K562 (cell line): ENCODE measurements at regions not wholly inside any gene's neighbourhood (a gene's known extent, or its start where the extent isn't known, plus 50 kb on each side); places are given as distances from the start of the nearest gene placed in this dataset.

ENCODE experiments used
- ATAC-seq: fragments of 200-7000 bp; cut with Tn5 transposase; 3 replicates; pipeline ENCODE4 v1.9.1; 2020; ENCODE audit warnings: moderate library complexity
- BruUV-seq: library from RNA; stranded (reverse); fragments of 400-500 nt; replicated peaks from 2 replicates; lab custom pipeline; 2021; lab: Mats Ljungman, UMichigan
- CTCF ChIA-PET: fragments of 300-600 bp; formaldehyde crosslinking; extraction: SDS; loops from one replicate; lab custom pipeline; 2021; ENCODE audit warnings: low intra/inter-chr PET ratio; lab: Yijun Ruan, JAX
- POLR2A ChIA-PET: fragments of 300-600, 350-650 bp; sonication (Branson Sonifier 250); formaldehyde crosslinking; extraction: SDS; loops from one replicate; lab custom pipeline; 2021; ENCODE audit warnings: antibody characterized with exemption, inconsistent platforms; lab: Yijun Ruan, JAX
- DNase-seq, 4 experiments: peaks; one replicate each; pipeline versions ENCODE4 v3.0.0 to v3.0.0-alpha.2; 2011 to 2018; ENCODE audit warnings: low spot score in 3 of 4, mixed read lengths in 3 of 4; ENCODE audit errors: extremely low read depth in 1 of 4
- FAIRE-seq: peaks from 2 replicates; lab custom pipeline; 2011; peaks lifted over from hg19 to GRCh38; lab: Jason Lieb, UNC
- H2AFZ ChIP-seq: 2 replicates; pipeline ENCODE4 v1.6.0; 2011; ENCODE audit warnings: low read depth, low read length, control low read depth, inconsistent platforms
- H3K27ac ChIP-seq: fragments of 200-600 bp; 3 replicates; pipeline ENCODE4 v1.8.0; 2011; ENCODE audit warnings: low read depth, mild to moderate bottlenecking, control low read depth, inconsistent platforms, low read length, moderate library complexity, mixed read lengths; ENCODE audit errors: extremely low read depth
- H3K27me3 ChIP-seq, 2 experiments: fragments of 300-600 bp in 1 of 2; 2 replicates in 1 of 2; 3 replicates in 1 of 2; pipeline versions ENCODE4 v1.6.0 to v1.8.0; 2011; ENCODE audit warnings: inconsistent platforms in 2 of 2, low read length in 2 of 2, mild to moderate bottlenecking in 1 of 2, mixed read lengths in 1 of 2, moderate library complexity in 1 of 2; ENCODE audit not compliant: control insufficient read depth in 2 of 2, insufficient read depth in 2 of 2
- H3K36me3 ChIP-seq: fragments of 300-600 bp; 3 replicates; pipeline ENCODE4 v1.8.0; 2011; ENCODE audit warnings: mild to moderate bottlenecking, low read length, inconsistent platforms; ENCODE audit not compliant: control insufficient read depth, insufficient read depth
- H3K4me1 ChIP-seq, 2 experiments: fragments of 200-600 bp in 1 of 2; replicated peaks in 1 of 2; 2 replicates in 1 of 2; 3 replicates in 1 of 2; pipeline versions ENCODE4 v1.5.1 to v1.8.0; 2011; ENCODE audit warnings: inconsistent platforms in 2 of 2, low read length in 2 of 2, mild to moderate bottlenecking in 1 of 2, mixed read lengths in 1 of 2, moderate library complexity in 1 of 2; ENCODE audit not compliant: control insufficient read depth in 2 of 2, insufficient read depth in 2 of 2
- H3K4me2 ChIP-seq: 2 replicates; pipeline ENCODE4 v1.6.1; 2011; ENCODE audit warnings: low read length, control low read depth, inconsistent platforms, mixed read lengths; ENCODE audit not compliant: insufficient read depth
- H3K4me3 ChIP-seq: fragments of 200-600 bp; sonication (generic), shearing (Covaris generic); 2 replicates; pipeline ENCODE4 v1.5.1; 2016; ENCODE audit warnings: control low read depth, inconsistent platforms
- H3K79me2 ChIP-seq: fragments of 200-600 bp; 3 replicates; pipeline ENCODE4 v1.8.0; 2011; ENCODE audit warnings: low read length, inconsistent platforms; ENCODE audit not compliant: control insufficient read depth, insufficient read depth
- H3K9ac ChIP-seq, 2 experiments: 2 replicates each; pipeline versions ENCODE4 v1.6.0 to v1.6.1; 2011; ENCODE audit warnings: low read depth in 2 of 2, low read length in 2 of 2, control low read depth in 1 of 2, inconsistent platforms in 1 of 2, mild to moderate bottlenecking in 1 of 2, mixed read lengths in 1 of 2; ENCODE audit not compliant: insufficient read depth in 1 of 2
- H3K9me1 ChIP-seq: one replicate; pipeline ENCODE4 v1.6.0; 2011; ENCODE audit warnings: inconsistent platforms, mild to moderate bottlenecking, low read length, moderate library complexity; ENCODE audit not compliant: control insufficient read depth, insufficient read depth
- H3K9me3 ChIP-seq: replicated peaks from 2 replicates; pipeline ENCODE4 v1.5.1; 2011; ENCODE audit warnings: low read depth, low read length, inconsistent platforms; ENCODE audit not compliant: control insufficient read depth, insufficient read depth
- H4K20me1 ChIP-seq: replicated peaks from 2 replicates; pipeline ENCODE4 v1.6.1; 2011; ENCODE audit warnings: low read length, inconsistent platforms, mixed read lengths; ENCODE audit not compliant: control insufficient read depth, insufficient read depth
- BMI1 ChIP-seq: fragments of 150-350 bp; IDR thresholded peaks from 2 replicates; pipeline ENCODE4 v1.6.1; 2014; ENCODE audit warnings: low read length
- FOXA3 ChIP-seq, 2 experiments: fragments of 450-650 bp in 1 of 2; sonication (generic) in 1 of 2; formaldehyde crosslinking; IDR thresholded peaks in 1 of 2; conservative IDR thresholded peaks in 1 of 2; 2 replicates each; pipeline versions ENCODE4 v1.4.0 to v1.8.0; 2020 to 2022; ENCODE audit warnings: mild to moderate bottlenecking in 2 of 2, missing genetic modification reagents in 1 of 2
- MITF ChIP-seq: IDR thresholded peaks from 2 replicates; pipeline ENCODE4 v1.6.1; 2014; ENCODE audit warnings: antibody characterized with exemption
- NCOR1 ChIP-seq: fragments of 450-650 bp; IDR thresholded peaks from 2 replicates; pipeline ENCODE4 v1.6.1; 2016; ENCODE audit warnings: mild to moderate bottlenecking, moderate library complexity
- NELFE ChIP-seq: IDR thresholded peaks from 2 replicates; pipeline ENCODE4 v1.6.1; 2011; ENCODE audit warnings: mild to moderate bottlenecking; ENCODE audit not compliant: insufficient read depth, insufficient read length
- ZNF197 ChIP-seq: fragments of 200-800 bp; sonication (Bioruptor generic); IDR thresholded peaks from 2 replicates; pipeline ENCODE4 v1.6.1; 2016; ENCODE audit warnings: low read depth, missing genetic modification characterization, missing compliant biosample characterization
- WGBS: fragments of 100-300 bp; shearing (Covaris generic); methylation state at CpG from one replicate; pipeline ENCODE4 v1.1.6; 2016; ENCODE audit warnings: low coverage, mixed read lengths; ENCODE audit not compliant: insufficient coverage; ENCODE audit errors: missing lambda C conversion rate; 5-methylcytosine and 5-hydroxymethylcytosine counted together
- in situ Hi-C: fragments of 300-500 bp; cut with MboI; formaldehyde crosslinking; loops from 4 replicates; pipeline ENCODE4 v1.15.0; 2018; ENCODE audit warnings: inconsistent platforms, mixed read lengths
- intact Hi-C: fragments of 100-400 bp; cut with micrococcal nuclease; formaldehyde crosslinking; loops from 2 replicates; pipeline ENCODE4 v1.14.2; 2022
- TF ChIP-seq, protein P1 (sequence below): fragments of 250-450 bp; sonication (Bioruptor Pico); IDR thresholded peaks from 2 replicates; pipeline ENCODE4 v1.4.0; 2020; ENCODE audit warnings: mild to moderate bottlenecking
- TF ChIP-seq, protein P2 (sequence below): sonication (generic); formaldehyde crosslinking; IDR thresholded peaks from 2 replicates; pipeline ENCODE4 v1.8.0; 2022; ENCODE audit warnings: missing genetic modification reagents, mild to moderate bottlenecking, borderline replicate concordance

DNA sequence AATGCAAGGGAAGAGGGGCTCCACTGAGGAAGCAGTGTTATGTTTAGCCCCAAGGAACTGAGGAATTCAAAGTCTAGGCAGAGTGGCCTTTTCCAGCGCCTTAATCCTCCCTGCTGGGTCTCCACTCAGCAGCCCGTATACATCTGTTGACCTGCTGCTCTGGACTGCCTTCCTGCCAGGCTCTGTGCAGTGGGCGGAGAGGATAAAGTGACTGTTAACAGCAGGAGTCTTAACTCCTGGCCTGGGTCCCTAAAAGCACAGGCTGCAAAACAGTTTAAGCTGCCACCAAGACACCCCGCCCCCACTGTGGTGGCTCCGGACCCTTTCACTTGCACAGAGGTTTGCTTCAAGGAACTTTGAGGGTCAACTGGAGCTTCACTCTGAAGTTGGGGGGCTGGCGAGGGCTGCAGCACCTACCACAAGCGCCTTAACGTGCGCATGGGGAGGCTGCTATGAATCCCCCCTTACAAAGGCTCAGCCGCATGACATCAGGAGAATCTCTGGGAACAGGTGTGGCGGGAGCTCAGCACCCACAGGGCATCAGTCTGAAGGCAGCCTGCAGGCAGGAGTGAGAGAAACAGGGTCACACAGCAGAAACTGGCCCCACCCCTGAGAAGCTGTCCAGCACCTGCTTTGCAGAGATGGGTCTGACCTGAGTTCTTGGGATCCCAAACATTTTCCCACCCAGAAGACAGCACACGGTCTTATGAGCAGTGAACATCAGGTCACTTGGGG lies 358.2 kb upstream of the GATB start:
- BruUV-seq, result no TSS peak
- CTCF ChIA-PET, result no interaction called here
- Histone ChIP-seq H3K9me3 (no peaks in the 10 kb centered on the region), H3K4me1 (no peaks in the 10 kb centered on the region), H3K36me3 (no peaks in the 10 kb centered on the region), H3K4me3 (no peak overlapping the region), H2AFZ (no peak overlapping the region), H3K4me2 (no peak overlapping the region), H3K79me2 (no peaks in the 10 kb centered on the region), H4K20me1 (no peaks in the 10 kb centered on the region), H3K9ac (no peak overlapping the region), H3K27ac (no peak overlapping the region), H3K27me3 (peaks cover 12 to 39% of the 10 kb centered on the region in 2 experiments; a peak in 4 of 5 replicates), H3K9me1 (no peaks in the 10 kb centered on the region)
- WGBS, result under 1% methylated on average over 12 of the region's 12 CpGs
- ATAC-seq, result no peak
- no peak for DNase-seq
- intact Hi-C loops (no loop called here), in situ Hi-C loops (no loop called here)
- TF ChIP-seq FOXA3 (CRISPR knock-in tag; conservative IDR thresholded peaks at IDR 0.05 in 1 of 2, IDR thresholded peaks at IDR 0.05 in 1 of 2), result no peak
- no peak for TF ChIP-seq ZNF197 (CRISPR knock-in tag)
- POLR2A ChIA-PET, result no interaction called here
- FAIRE-seq, result no peak

DNA sequence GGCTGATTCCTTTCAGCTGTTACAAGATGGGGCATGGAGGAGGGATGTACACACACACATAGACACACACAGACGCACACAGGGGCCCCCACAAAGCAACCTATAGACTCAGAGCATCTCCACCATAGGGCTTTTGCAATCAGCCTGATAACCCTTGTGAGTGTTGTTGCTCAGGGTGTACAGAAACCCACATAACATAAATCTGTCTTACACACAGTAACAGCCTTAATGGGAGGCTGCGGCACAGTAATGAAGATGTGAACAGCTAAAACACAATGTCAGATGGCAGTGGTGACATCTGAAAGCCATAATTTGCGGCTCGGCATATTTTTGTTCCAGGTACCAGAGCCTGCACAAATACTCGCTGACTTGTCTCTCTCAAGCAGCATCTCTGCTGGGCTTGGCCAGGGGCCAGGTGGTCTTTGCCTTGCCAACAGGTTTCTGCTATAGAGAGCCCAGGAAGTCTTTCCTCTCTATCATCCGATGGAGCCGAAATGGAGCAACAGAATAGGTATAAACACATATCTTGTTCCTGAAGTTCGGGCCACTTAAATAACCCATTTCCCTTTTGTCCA lies 357.2 kb upstream of the GATB start:
- intact Hi-C loops, result no loop called here
- H3K4me1 ChIP-seq, result no peaks in the 10 kb centered on the region
- H3K9me1 ChIP-seq, result no peaks in the 10 kb centered on the region
- ATAC-seq, result no peak
- H3K27me3 ChIP-seq, result peaks cover 12 to 39% of the 10 kb centered on the region in 2 experiments; a peak in 4 of 5 replicates
- ChIA-PET CTCF (no interaction called here), POLR2A (no interaction called here)
- H2AFZ ChIP-seq, result no peak overlapping the region
- H3K4me2 ChIP-seq, result no peak overlapping the region
- no TSS peak for BruUV-seq
- under 1% methylated on average over 8 of the region's 8 CpGs for WGBS
- no peak overlapping the region for H3K9ac ChIP-seq
- H3K27ac ChIP-seq, result no peak overlapping the region
- no peaks in the 10 kb centered on the region for H3K36me3 ChIP-seq
- H3K79me2 ChIP-seq, result no peaks in the 10 kb centered on the region
- no peaks in the 10 kb centered on the region for H3K9me3 ChIP-seq
- in situ Hi-C loops, result no loop called here
- no peaks in the 10 kb centered on the region for H4K20me1 ChIP-seq
- DNase-seq, result no peak
- no peak for FAIRE-seq
- H3K4me3 ChIP-seq, result no peak overlapping the region
- TF ChIP-seq MITF (no peak), NCOR1 (no peak), BMI1 (no peak), NELFE (no peak)
- TF ChIP-seq, protein P1, sequence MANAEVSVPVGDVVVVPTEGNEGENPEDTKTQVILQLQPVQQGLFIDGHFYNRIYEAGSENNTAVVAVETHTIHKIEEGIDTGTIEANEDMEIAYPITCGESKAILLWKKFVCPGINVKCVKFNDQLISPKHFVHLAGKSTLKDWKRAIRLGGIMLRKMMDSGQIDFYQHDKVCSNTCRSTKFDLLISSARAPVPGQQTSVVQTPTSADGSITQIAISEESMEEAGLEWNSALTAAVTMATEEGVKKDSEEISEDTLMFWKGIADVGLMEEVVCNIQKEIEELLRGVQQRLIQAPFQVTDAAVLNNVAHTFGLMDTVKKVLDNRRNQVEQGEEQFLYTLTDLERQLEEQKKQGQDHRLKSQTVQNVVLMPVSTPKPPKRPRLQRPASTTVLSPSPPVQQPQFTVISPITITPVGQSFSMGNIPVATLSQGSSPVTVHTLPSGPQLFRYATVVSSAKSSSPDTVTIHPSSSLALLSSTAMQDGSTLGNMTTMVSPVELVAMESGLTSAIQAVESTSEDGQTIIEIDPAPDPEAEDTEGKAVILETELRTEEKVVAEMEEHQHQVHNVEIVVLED, result no peak
- TF ChIP-seq, protein P2, sequence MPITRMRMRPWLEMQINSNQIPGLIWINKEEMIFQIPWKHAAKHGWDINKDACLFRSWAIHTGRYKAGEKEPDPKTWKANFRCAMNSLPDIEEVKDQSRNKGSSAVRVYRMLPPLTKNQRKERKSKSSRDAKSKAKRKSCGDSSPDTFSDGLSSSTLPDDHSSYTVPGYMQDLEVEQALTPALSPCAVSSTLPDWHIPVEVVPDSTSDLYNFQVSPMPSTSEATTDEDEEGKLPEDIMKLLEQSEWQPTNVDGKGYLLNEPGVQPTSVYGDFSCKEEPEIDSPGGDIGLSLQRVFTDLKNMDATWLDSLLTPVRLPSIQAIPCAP (CRISPR knock-in tag), result no peak
